MM.1S (cell line): ENCODE measurements at regions not wholly inside any gene's neighbourhood (a gene's known extent, or its start where the extent isn't known, plus 50 kb on each side); places are given as distances from the start of the nearest gene placed in this dataset.

Experiments
- DNase-seq: peaks from one replicate; pipeline ENCODE4 v3.0.0-alpha.2; 2015
- H2AFZ ChIP-seq: fragments of 300-600 bp; sonication (generic); 2 replicates; pipeline ENCODE4 v1.6.0; 2016; ENCODE audit warnings: antibody characterized with exemption, low read length
- H3F3A ChIP-seq: fragments of 300-600 bp; sonication (generic); 2 replicates; pipeline ENCODE4 v1.6.1; 2016; ENCODE audit warnings: mild to moderate bottlenecking, antibody characterized with exemption, low read length, moderate library complexity, mixed read lengths; ENCODE audit not compliant: insufficient read depth
- H3K27ac ChIP-seq: fragments of 300-600 bp; sonication (generic); 2 replicates; pipeline ENCODE4 v1.5.1; 2016; ENCODE audit warnings: mild to moderate bottlenecking, low read length
- H3K27me3 ChIP-seq: fragments of 300-600 bp; sonication (generic); replicated peaks from 2 replicates; pipeline ENCODE4 v1.6.0; 2016; ENCODE audit warnings: low read length; ENCODE audit not compliant: insufficient read depth
- H3K36me3 ChIP-seq: fragments of 300-600 bp; sonication (generic); replicated peaks from 2 replicates; pipeline ENCODE4 v1.6.1; 2016; ENCODE audit warnings: mild to moderate bottlenecking, low read length, mixed read lengths; ENCODE audit not compliant: insufficient read depth
- H3K4me1 ChIP-seq: fragments of 300-600 bp; sonication (generic); 2 replicates; pipeline ENCODE4 v1.6.1; 2016; ENCODE audit warnings: low read length, mixed read lengths
- H3K4me2 ChIP-seq: fragments of 300-600 bp; sonication (generic); 2 replicates; pipeline ENCODE4 v1.6.0; 2016; ENCODE audit warnings: low read depth, low read length
- H3K4me3 ChIP-seq: fragments of 300-600 bp; sonication (generic); 2 replicates; pipeline ENCODE4 v1.5.1; 2016; ENCODE audit warnings: low read length, mixed read lengths
- H3K79me2 ChIP-seq: fragments of 300-600 bp; sonication (generic); 2 replicates; pipeline ENCODE4 v1.6.1; 2016; ENCODE audit warnings: mixed run types, low read length, mixed read lengths
- H3K9ac ChIP-seq: fragments of 300-600 bp; sonication (generic); 2 replicates; pipeline ENCODE4 v1.6.1; 2016; ENCODE audit warnings: low read length, mixed read lengths
- H3K9me2 ChIP-seq: fragments of 300-600 bp; sonication (generic); replicated peaks from 2 replicates; pipeline ENCODE4 v1.6.1; 2016; ENCODE audit warnings: mild to moderate bottlenecking, low read length, mixed read lengths; ENCODE audit not compliant: insufficient read depth
- H3K9me3 ChIP-seq: fragments of 300-600 bp; sonication (generic); replicated peaks from 2 replicates; pipeline ENCODE4 v1.6.1; 2016; ENCODE audit warnings: mild to moderate bottlenecking, low read length, mixed read lengths; ENCODE audit not compliant: insufficient read depth
- H4K20me1 ChIP-seq: fragments of 300-600 bp; sonication (generic); 2 replicates; pipeline ENCODE4 v1.6.1; 2016; ENCODE audit warnings: mild to moderate bottlenecking, low read length, moderate library complexity, mixed read lengths; ENCODE audit not compliant: insufficient read depth
- CTCF ChIP-seq: fragments of 300-600 bp; sonication (generic); IDR thresholded peaks from 2 replicates; pipeline ENCODE4 v1.5.1; 2016; ENCODE audit warnings: antibody characterized with exemption, low read length, mixed read lengths
- EZH2 ChIP-seq: fragments of 300-600 bp; sonication (generic); optimal IDR thresholded peaks from 2 replicates; pipeline ENCODE3; 2017; ENCODE audit warnings: low read depth, mild to moderate bottlenecking, antibody characterized with exemption, low read length, mixed read lengths
- EZH2phosphoT487 ChIP-seq: fragments of 300-600 bp; sonication (generic); IDR thresholded peaks from 2 replicates; pipeline ENCODE4 v1.6.1; 2018; ENCODE audit warnings: antibody characterized with exemption, low read length

GRCh38 chr2:118380915-118381653 lies 292.8 kb downstream of the INSIG2 start:
- Histone ChIP-seq H2AFZ (no peak overlapping the region), H3K9ac (no peak overlapping the region), H3K9me2 (no peaks in the 10 kb centered on the region), H3K79me2 (no peaks in the 10 kb centered on the region), H3K9me3 (no peaks in the 10 kb centered on the region), H3F3A (no peaks in the 10 kb centered on the region), H3K27me3 (no peaks in the 10 kb centered on the region), H3K4me3 (no peak overlapping the region), H4K20me1 (no peaks in the 10 kb centered on the region), H3K36me3 (no peaks in the 10 kb centered on the region), H3K4me2 (no peak overlapping the region), H3K4me1 (no peaks in the 10 kb centered on the region), H3K27ac (no peak overlapping the region)
- TF ChIP-seq CTCF (no peak), EZH2phosphoT487 (no peak), EZH2 (no peak)
- no peak for DNase-seq

GRCh38 chr2:118375907-118376485 lies 287.7 kb downstream of the INSIG2 start:
- Histone ChIP-seq H3K4me1 (no peaks in the 10 kb centered on the region), H3K9ac (no peak overlapping the region), H4K20me1 (no peaks in the 10 kb centered on the region), H3K36me3 (no peaks in the 10 kb centered on the region), H3F3A (no peaks in the 10 kb centered on the region), H3K4me3 (no peak overlapping the region), H3K27me3 (no peaks in the 10 kb centered on the region), H3K79me2 (no peaks in the 10 kb centered on the region), H3K4me2 (no peak overlapping the region), H3K9me3 (no peaks in the 10 kb centered on the region), H3K9me2 (no peaks in the 10 kb centered on the region), H3K27ac (no peak overlapping the region), H2AFZ (no peak overlapping the region)
- no peak for TF ChIP-seq EZH2
- no peak for TF ChIP-seq EZH2phosphoT487
- TF ChIP-seq CTCF: no peak
- no peak for DNase-seq

GRCh38 chr2:118374974-118375755 lies 286.9 kb downstream of the INSIG2 start:
- Histone ChIP-seq H3K27ac (no peak overlapping the region), H3K27me3 (no peaks in the 10 kb centered on the region), H3F3A (no peaks in the 10 kb centered on the region), H3K4me1 (no peaks in the 10 kb centered on the region), H2AFZ (no peak overlapping the region), H3K4me3 (no peak overlapping the region), H3K9me3 (no peaks in the 10 kb centered on the region), H4K20me1 (no peaks in the 10 kb centered on the region), H3K9ac (no peak overlapping the region), H3K4me2 (no peak overlapping the region), H3K36me3 (no peaks in the 10 kb centered on the region), H3K79me2 (no peaks in the 10 kb centered on the region), H3K9me2 (no peaks in the 10 kb centered on the region)
- no peak for TF ChIP-seq EZH2
- no peak for DNase-seq
